Stomach (tissue), 4 donors: ENCODE measurements at regions not wholly inside any gene's neighbourhood (a gene's known extent, or its start where the extent isn't known, plus 50 kb on each side); places are given as distances from the start of the nearest gene placed in this dataset.

ENCODE experiments used
- CTCF ChIP-seq, 7 experiments: fragments of 450-650 bp in 4 of 7; fragments of 200-600 bp in 3 of 7; sonication (generic) in 3 of 7; IDR thresholded peaks; one replicate each; pipeline ENCODE4 v1.5.1; 2016 to 2019; ENCODE audit warnings: antibody characterized with exemption in 7 of 7, control low read depth in 2 of 7, mild to moderate bottlenecking in 1 of 7
- EP300 ChIP-seq: sonication (generic); formaldehyde crosslinking; IDR thresholded peaks from one replicate; pipeline ENCODE4 v1.6.1; 2017; ENCODE audit warnings: antibody characterized with exemption

- TF ChIP-seq CTCF (IDR thresholded peaks at IDR 0.05) = no peak
- no peak for TF ChIP-seq EP300
Measured at GRCh38 chr16:35198223-35199199, 1739.1 kb downstream of the TP53TG3F start.
